ENCODE measurements at regions not wholly inside any gene's neighbourhood (a gene's known extent, or its start where the extent isn't known, plus 50 kb on each side); places are given as distances from the start of the nearest gene placed in this dataset.

GRCh38 chr17:6240001-6240400, 169.8 kb downstream of the WSCD1 start:
- TF ChIP-seq ZFX (IDR thresholded peaks at IDR 0.05) = no peak
- TF ChIP-seq CTCF (conservative IDR thresholded peaks at IDR 0.05) = no peak
- no peak overlapping the region for H3K27ac ChIP-seq

- no peak overlapping the region for H3K27ac ChIP-seq
- no peak for TF ChIP-seq CTCF (conservative IDR thresholded peaks at IDR 0.05)
Observed at GRCh38 chr17:6239241-6239798, 169.1 kb downstream of the WSCD1 start.

DNA sequence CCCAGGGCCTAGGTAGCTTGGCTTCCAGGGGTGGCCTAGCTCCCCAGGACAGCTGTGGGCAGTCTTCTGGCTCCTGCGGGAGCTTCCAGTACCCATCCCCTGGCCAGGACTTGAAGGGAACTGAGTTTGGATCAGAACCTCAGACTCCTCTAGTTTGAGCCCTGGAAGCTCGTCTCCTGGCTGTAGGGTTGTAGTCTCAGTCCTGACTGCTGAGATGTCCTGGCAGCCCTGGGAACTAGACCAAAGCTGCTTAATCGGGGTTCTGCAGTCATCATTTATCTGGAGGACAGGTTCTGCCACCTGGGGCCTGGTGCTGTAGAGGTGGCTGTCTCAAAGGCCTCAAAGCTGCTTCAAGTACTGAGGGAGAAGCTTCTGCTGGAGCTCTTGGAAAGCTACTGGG, 163.7 kb downstream of the WSCD1 start:
- H3K27ac ChIP-seq = no peak overlapping the region
- TF ChIP-seq ZFX (IDR thresholded peaks at IDR 0.05) (no peak), CTCF (conservative IDR thresholded peaks at IDR 0.05) (no peak)

DNA sequence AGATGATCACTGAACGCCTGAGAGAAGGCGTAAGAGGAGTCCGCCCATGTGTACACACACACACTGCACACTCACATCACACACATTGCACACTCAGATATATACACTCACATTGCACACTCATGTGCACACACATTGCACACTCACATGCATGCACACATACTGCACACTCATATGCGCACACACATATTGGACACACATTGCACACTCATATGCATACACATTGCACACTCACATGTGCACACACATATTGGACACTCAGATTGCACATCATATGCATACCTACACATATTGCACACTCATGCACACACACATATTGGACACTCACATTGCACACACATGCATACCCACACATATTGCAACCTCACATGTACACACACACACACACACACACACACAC, 163.2 kb downstream of the WSCD1 start:
- TF ChIP-seq ZFX (IDR thresholded peaks at IDR 0.05) = no peak
- no peak for TF ChIP-seq CTCF (conservative IDR thresholded peaks at IDR 0.05)

DNA sequence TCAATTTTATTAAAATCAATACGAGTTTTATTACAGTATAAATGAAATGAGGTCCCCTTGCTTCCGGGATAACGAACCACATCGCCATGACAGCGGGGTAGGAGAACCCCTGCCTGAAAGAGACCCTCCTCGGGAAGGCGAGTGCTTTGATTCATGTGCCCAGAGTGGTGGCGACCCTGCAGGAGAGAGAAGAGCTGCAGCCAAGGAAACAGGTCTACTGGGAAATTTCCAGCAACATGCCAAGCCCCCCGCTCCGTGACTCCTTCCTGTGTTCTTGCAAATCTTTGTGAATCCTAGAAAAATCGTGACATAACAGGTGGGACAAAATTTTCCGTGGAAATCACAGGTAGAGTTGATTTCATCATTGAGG, 162.5 kb downstream of the WSCD1 start:
- TF ChIP-seq CTCF (conservative IDR thresholded peaks at IDR 0.05) = no peak
- TF ChIP-seq ZFX (IDR thresholded peaks at IDR 0.05) = no peak
- no peak overlapping the region for H3K27ac ChIP-seq

More for the DNA sequence above, 163.2 kb downstream of the WSCD1 start:
- no peak overlapping the region for H3K27ac ChIP-seq

DNA sequence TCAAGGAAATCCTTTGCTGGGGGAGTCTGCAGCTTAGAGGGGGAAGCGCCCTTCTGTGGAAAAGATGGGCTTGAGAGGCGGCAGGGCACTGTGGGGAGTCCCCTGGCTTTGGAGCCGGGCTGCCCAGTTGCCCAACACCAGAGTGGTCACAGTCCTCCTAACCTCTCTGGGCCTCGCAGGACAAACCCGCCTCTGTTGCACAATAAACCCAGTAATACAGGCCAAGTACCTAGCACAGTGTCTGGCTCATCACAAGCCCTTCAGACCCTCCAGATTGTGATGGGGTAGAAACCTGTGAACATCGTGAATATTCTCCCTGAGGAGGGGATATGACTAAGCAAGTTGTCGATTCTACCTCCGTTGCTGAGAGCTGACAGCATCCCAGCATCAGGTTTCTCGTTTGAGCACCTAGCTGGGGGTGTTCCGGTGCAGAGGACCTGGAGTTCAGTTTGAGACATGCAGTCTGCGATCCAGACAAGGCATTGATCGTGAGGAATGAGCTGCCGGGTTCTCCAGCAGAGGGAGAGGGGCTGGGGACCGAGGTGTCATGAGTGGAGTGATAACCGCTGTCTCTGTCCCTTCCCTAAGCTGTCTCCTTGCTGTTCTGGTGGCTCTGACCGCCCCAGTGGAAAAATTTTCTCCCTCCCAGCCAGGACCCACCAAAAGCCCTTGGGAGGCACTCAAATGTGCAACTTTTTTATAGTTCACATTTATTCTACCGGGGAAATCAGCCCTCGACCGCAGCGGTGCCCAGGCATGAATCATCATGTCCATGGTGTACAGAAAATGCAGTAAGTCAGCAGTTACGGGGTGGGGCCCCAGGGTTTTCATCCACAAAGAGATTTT, 161.9 kb downstream of the WSCD1 start:
- TF ChIP-seq ZFX (IDR thresholded peaks at IDR 0.05) (no peak), CTCF (conservative IDR thresholded peaks at IDR 0.05) (no peak)
- no peak overlapping the region for H3K27ac ChIP-seq

DNA sequence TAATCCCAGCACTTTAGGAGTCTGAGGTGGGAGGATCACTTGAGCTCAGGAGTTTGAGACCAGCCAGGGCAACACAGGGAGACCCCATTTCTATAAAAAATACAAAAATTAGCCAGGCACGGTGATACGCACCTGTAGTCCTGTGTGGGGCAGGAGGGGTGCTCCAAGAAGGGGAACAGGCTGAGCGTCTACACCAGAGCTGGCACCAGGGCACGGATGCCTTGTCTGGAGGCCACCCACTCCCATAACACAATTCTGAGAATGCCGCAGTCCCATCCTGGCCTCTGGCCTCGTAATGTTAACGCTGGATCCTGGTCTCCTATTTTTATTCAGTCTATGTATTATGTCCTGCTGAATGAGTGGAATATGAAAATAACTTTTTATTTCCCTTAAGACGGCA, 161.3 kb downstream of the WSCD1 start:
- no peak overlapping the region for H3K27ac ChIP-seq
- no peak for TF ChIP-seq CTCF (conservative IDR thresholded peaks at IDR 0.05)
- no peak for TF ChIP-seq ZFX (IDR thresholded peaks at IDR 0.05)

Measured in C4-2B (cell line).